Effector memory CD4-positive, alpha-beta T cell (primary cell): ENCODE measurements at regions not wholly inside any gene's neighbourhood (a gene's known extent, or its start where the extent isn't known, plus 50 kb on each side); places are given as distances from the start of the nearest gene placed in this dataset.

Experiments
- DNase-seq, 3 donors: peaks; one replicate each; pipeline ENCODE4 v3.0.0-alpha.2; 2020
- H3K27ac ChIP-seq: 2 replicates; pipeline ENCODE4 v1.7.0; 2013; ENCODE audit warnings: mild to moderate bottlenecking, low read length, moderate library complexity; ENCODE audit not compliant: insufficient read depth, poor library complexity, severe bottlenecking
- H3K27me3 ChIP-seq: replicated peaks from 2 replicates; pipeline ENCODE4 v1.7.0; 2013; ENCODE audit warnings: mild to moderate bottlenecking, low read length; ENCODE audit not compliant: insufficient read depth, control insufficient read depth, poor library complexity, severe bottlenecking
- H3K36me3 ChIP-seq: 2 replicates; pipeline ENCODE4 v1.7.0; 2013; ENCODE audit warnings: mild to moderate bottlenecking, low read length, moderate library complexity; ENCODE audit not compliant: control insufficient read depth, insufficient read depth
- H3K4me1 ChIP-seq: 2 replicates; pipeline ENCODE4 v1.7.0; 2013; ENCODE audit warnings: low read length, mild to moderate bottlenecking; ENCODE audit not compliant: control insufficient read depth, insufficient read depth, poor library complexity, severe bottlenecking
- H3K4me3 ChIP-seq: 2 replicates; pipeline ENCODE4 v1.7.0; 2013; ENCODE audit warnings: low read length, low read depth, mild to moderate bottlenecking; ENCODE audit not compliant: insufficient read depth, poor library complexity, severe bottlenecking
- H3K9me3 ChIP-seq: 2 replicates; pipeline ENCODE4 v1.7.0; 2013; ENCODE audit warnings: mild to moderate bottlenecking, low read length, moderate library complexity; ENCODE audit not compliant: control insufficient read depth

- Histone ChIP-seq H3K4me1 (no peaks in the 10 kb centered on the region), H3K27ac (no peak overlapping the region), H3K36me3 (no peaks in the 10 kb centered on the region), H3K4me3 (no peak overlapping the region), H3K27me3 (no peaks in the 10 kb centered on the region), H3K9me3 (no peaks in the 10 kb centered on the region)
- no peak for DNase-seq
Measured at GRCh38 chr3:188091746-188092145, 62.2 kb upstream of the LPP start.

- Histone ChIP-seq H3K27me3 (no peaks in the 10 kb centered on the region), H3K4me1 (no peaks in the 10 kb centered on the region), H3K36me3 (no peaks in the 10 kb centered on the region), H3K27ac (no peak overlapping the region), H3K9me3 (no peaks in the 10 kb centered on the region), H3K4me3 (no peak overlapping the region)
- no peak for DNase-seq
Measured at GRCh38 chr3:188092648-188093047, 61.3 kb upstream of the LPP start.

- Histone ChIP-seq H3K36me3 (no peaks in the 10 kb centered on the region), H3K4me1 (no peaks in the 10 kb centered on the region), H3K9me3 (no peaks in the 10 kb centered on the region), H3K27me3 (no peaks in the 10 kb centered on the region), H3K4me3 (no peak overlapping the region), H3K27ac (no peak overlapping the region)
- no peak for DNase-seq
Measured at GRCh38 chr3:188095431-188095830, 58.5 kb upstream of the LPP start.

GRCh38 chr3:188097791-188098190, 56.2 kb upstream of the LPP start:
- no peak for DNase-seq
- Histone ChIP-seq H3K9me3 (no peaks in the 10 kb centered on the region), H3K36me3 (no peaks in the 10 kb centered on the region), H3K27ac (no peak overlapping the region), H3K27me3 (no peaks in the 10 kb centered on the region), H3K4me1 (no peaks in the 10 kb centered on the region), H3K4me3 (no peak overlapping the region)

GRCh38 chr3:188099907-188100306, 54.0 kb upstream of the LPP start:
- no peak overlapping the region for H3K27ac ChIP-seq
- DNase-seq = no peak
- H3K4me3 ChIP-seq = no peak overlapping the region
- no peaks in the 10 kb centered on the region for H3K4me1 ChIP-seq
- H3K36me3 ChIP-seq = no peaks in the 10 kb centered on the region
- no peaks in the 10 kb centered on the region for H3K27me3 ChIP-seq
- no peaks in the 10 kb centered on the region for H3K9me3 ChIP-seq

- Histone ChIP-seq H3K27me3 (no peaks in the 10 kb centered on the region), H3K9me3 (no peaks in the 10 kb centered on the region), H3K27ac (no peak overlapping the region), H3K4me3 (no peak overlapping the region), H3K4me1 (no peaks in the 10 kb centered on the region), H3K36me3 (no peaks in the 10 kb centered on the region)
- no peak for DNase-seq
Measured at GRCh38 chr3:188102861-188103547, 51.0 kb upstream of the LPP start.

GRCh38 chr3:188104050-188104449, 49.9 kb upstream of the LPP start:
- Histone ChIP-seq H3K9me3 (no peaks in the 10 kb centered on the region), H3K27ac (no peak overlapping the region), H3K4me3 (no peak overlapping the region), H3K36me3 (no peaks in the 10 kb centered on the region), H3K4me1 (no peaks in the 10 kb centered on the region), H3K27me3 (no peaks in the 10 kb centered on the region)
- no peak for DNase-seq
